Mucosa of descending colon (tissue), 3 donors: ENCODE measurements at regions not wholly inside any gene's neighbourhood (a gene's known extent, or its start where the extent isn't known, plus 50 kb on each side); places are given as distances from the start of the nearest gene placed in this dataset.
"Not testable (repeated sequence)": the region's sequence is repeated elsewhere in the genome, so short reads cannot be mapped to it uniquely, and the experiment has no call there.

Experiments used
- ATAC-seq: fragments of 200-7000 bp; cut with Tn5 transposase; one replicate; pipeline ENCODE4 v1.9.1; 2020; ENCODE audit warnings: mild to moderate bottlenecking, moderate library complexity
- DNase-seq, 3 donors: peaks; one replicate each; pipeline ENCODE4 v3.0.0-alpha.2; 2020
- H3K36me3 ChIP-seq: fragments of 200-600 bp; one replicate; pipeline ENCODE4 v1.8.0; 2021; ENCODE audit warnings: low read depth, mild to moderate bottlenecking
- H3K4me1 ChIP-seq: fragments of 200-600 bp; one replicate; pipeline ENCODE4 v1.8.0; 2021; ENCODE audit warnings: low read depth, mild to moderate bottlenecking
- H3K4me3 ChIP-seq: fragments of 200-600 bp; one replicate; pipeline ENCODE4 v1.8.0; 2021; ENCODE audit warnings: mild to moderate bottlenecking
- H3K9me3 ChIP-seq: fragments of 200-600 bp; one replicate; pipeline ENCODE4 v1.8.0; 2021; ENCODE audit warnings: mild to moderate bottlenecking
- CTCF ChIP-seq: fragments of 200-600 bp; IDR thresholded peaks from one replicate; pipeline ENCODE4 v1.8.0; 2022; ENCODE audit warnings: antibody characterized with exemption, mild to moderate bottlenecking
- intact Hi-C, 2 donors: fragments of 100-400 bp; cut with DNase I in 1 of 2; cut with micrococcal nuclease in 1 of 2; formaldehyde crosslinking; loops; one replicate each; pipeline versions ENCODE4 v1.11.0 to v1.11.1; 2022; cut with DNase I, micrococcal nuclease
- donor health status: DM: no; HTN: no; CAD: no; lungs with moderate emphysema.
- donor health status: DM: no; HTN: no; CAD: no.
- donor health status: DM: no; HTN: yes; CAD: no.

DNA sequence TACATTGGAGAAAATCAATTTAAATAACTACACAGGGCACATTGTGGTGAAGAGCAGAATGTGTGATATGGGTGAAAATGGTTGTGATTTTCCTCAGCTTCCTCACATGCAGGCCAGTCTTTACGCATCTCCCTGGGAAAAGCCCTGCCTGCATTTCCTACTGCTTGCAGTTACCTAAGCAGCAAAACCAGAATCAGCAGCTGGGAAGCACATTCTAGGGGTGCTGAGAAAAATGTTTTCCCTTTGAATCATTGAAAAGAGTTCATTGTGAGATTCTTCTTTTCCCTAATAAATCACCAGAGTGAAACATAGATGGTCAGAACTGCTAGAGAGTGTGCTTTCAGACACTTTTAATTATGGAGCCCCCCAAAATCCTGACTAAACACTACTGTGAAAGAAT, 656.0 kb downstream of the TDRD15 start:
- ATAC-seq (no peak), DNase-seq (no peak)
- no peaks in the 10 kb centered on the region for H3K36me3 ChIP-seq
- TF ChIP-seq CTCF = no peak
- H3K4me3 ChIP-seq = no peak overlapping the region
- intact Hi-C loops = no loop called here
- no peaks in the 10 kb centered on the region for H3K9me3 ChIP-seq
- H3K4me1 ChIP-seq = no peaks in the 10 kb centered on the region

DNA sequence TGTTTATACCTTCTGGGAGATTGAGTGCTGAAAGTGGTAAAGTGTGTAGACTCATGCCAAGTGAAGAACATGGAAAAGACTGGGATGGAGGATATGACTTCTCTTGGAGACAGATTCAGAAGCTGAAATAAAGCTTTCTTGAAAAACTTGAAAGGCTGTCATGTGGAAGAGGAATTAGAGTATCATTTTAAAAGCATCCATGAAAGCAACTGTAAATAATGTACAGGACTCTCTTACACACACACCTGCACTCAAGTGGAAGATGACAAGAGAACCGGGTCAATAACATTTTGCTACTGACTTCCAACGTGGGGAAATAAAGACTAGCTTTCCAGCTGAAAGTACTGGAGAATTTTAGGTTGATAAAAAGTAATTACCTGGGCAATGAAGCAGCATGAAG, 658.2 kb downstream of the TDRD15 start:
- TF ChIP-seq CTCF = no peak
- no peak for DNase-seq
- no peak for ATAC-seq

GRCh38 chr2:21782866-21783265, 659.1 kb downstream of the TDRD15 start:
- H3K4me3 ChIP-seq = no peak overlapping the region
- no peaks in the 10 kb centered on the region for H3K36me3 ChIP-seq
- DNase-seq (no peak), ATAC-seq (no peak)
- TF ChIP-seq CTCF = no peak
- no peaks in the 10 kb centered on the region for H3K9me3 ChIP-seq
- H3K4me1 ChIP-seq = no peaks in the 10 kb centered on the region
- intact Hi-C loops = no loop called here

More for the DNA sequence above, 658.2 kb downstream of the TDRD15 start:
- Histone ChIP-seq H3K4me1 (no peaks in the 10 kb centered on the region), H3K9me3 (no peaks in the 10 kb centered on the region), H3K4me3 (no peak overlapping the region), H3K36me3 (no peaks in the 10 kb centered on the region)
- intact Hi-C loops = no loop called here

GRCh38 chr2:21787941-21788340, 664.2 kb downstream of the TDRD15 start:
- no peak for TF ChIP-seq CTCF
- Histone ChIP-seq H3K4me3 (no peak overlapping the region), H3K36me3 (no peaks in the 10 kb centered on the region), H3K4me1 (no peaks in the 10 kb centered on the region), H3K9me3 (no peaks in the 10 kb centered on the region)
- DNase-seq = no peak
- intact Hi-C loops = no loop called here
- no peak for ATAC-seq

DNA sequence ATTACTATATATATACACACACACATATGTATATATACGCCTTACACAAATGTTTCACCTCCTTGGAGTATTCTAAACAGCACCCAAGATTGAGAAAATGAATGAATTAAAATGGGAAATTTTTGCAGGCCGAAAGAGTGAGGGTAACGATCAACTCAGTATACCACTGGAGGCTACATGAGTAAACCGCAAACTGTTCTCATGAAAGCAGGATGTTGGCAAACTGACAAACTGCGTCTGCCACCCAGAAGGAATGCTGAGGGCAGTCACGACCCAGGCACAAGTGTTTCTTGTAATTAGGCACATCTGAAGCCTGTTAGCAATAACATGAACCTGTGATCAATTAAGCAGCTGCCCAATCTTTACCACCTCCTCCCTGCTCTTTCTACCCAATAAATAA, 666.5 kb downstream of the TDRD15 start:
- H3K4me1 ChIP-seq, H3K36me3 ChIP-seq, DNase-seq, H3K4me3 ChIP-seq, ATAC-seq, intact Hi-C loops, H3K9me3 ChIP-seq: not testable (repeated sequence)

GRCh38 chr2:21792571-21792970, 668.8 kb downstream of the TDRD15 start:
- Histone ChIP-seq H3K4me3 (no peak overlapping the region), H3K4me1 (no peaks in the 10 kb centered on the region), H3K36me3 (no peaks in the 10 kb centered on the region), H3K9me3 (no peaks in the 10 kb centered on the region)
- no peak for TF ChIP-seq CTCF
- intact Hi-C loops = no loop called here
- DNase-seq = no peak
- ATAC-seq = no peak
